Stimulated activated CD4-positive, alpha-beta T cell treated with anti-CD3 and anti-CD28 coated beads, TNF-alpha, amount 100 ng/mL, for 1 hour (primary cell): ENCODE measurements at regions not wholly inside any gene's neighbourhood (a gene's known extent, or its start where the extent isn't known, plus 50 kb on each side); places are given as distances from the start of the nearest gene placed in this dataset.

Experiments
- DNase-seq, 3 donors: peaks; one replicate each; pipeline ENCODE4 v3.0.0-alpha.2; 2020; ENCODE audit warnings: low read depth in 3 of 3, low spot score in 1 of 3

GRCh38 chr1:164240081-164240480 is 318.9 kb upstream of the PBX1 start:
- no peak for DNase-seq

GRCh38 chr1:164250365-164250764 is 308.6 kb upstream of the PBX1 start:
- DNase-seq = no peak

- DNase-seq = no peak
These were observed 302.5 kb upstream of the PBX1 start for GRCh38 chr1:164256456-164256855.

DNA sequence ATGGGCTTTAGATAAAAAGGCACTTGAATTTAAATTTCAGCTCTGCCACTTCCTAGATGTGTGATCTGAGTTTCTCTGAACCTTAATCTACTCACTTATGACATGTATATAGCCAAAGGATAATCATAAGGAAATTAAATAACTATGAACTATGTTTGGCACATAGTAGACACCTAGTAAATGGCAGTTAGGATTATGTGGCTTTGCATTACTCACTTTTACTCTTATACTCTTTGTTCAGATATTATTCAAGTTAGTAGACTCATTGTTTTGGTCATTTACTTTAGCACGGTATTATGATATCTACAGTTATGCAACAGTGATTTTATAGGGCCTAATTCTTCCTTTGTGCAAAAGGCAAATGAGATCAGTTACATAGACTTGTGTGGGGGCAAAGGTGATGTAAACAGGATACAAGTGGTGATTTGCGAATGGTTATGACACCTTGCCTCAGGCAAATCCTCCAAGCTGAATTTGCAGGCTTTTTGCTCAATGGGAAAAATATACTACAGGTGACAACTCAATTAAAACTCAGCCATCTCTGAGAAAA is 297.2 kb upstream of the PBX1 start:
- no peak for DNase-seq

DNA sequence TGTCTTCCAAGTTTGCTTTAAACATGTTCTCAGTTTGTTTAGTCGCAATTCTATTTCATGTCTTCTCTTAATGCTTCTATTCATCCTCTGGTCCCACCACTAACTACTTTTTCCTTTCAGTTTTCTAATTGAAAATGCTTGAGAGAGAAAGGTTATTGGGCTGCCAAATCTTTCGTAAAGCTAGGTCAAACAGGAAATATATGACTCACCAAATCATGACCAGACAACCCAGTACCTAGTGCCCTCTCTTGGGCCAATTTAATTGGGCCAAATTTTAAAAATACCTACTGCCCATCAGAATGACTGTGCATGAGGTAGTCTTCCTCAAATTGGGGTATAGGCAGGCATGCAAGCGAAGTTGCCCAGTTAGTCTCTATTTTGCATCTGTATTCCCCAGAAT is 295.4 kb upstream of the PBX1 start:
- DNase-seq = no peak

DNA sequence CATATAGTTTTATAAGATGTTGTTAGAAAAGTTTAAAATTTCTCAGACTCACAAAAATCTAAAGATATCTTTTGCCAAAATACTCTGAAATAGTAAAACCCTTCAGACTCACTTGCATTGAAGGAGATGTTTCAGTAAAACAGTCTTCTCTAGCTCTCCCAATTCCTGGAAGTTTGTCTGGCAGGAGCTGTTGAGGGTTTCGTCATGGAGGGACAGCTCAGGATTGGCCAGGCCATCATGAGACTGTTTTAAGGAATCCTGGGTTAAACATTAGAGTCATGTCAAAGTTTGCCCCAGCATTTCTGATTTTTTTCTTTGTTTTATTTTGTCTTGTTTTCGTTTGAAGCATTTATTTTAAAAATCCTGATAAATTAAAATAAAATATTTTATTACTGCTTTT is 293.8 kb upstream of the PBX1 start:
- DNase-seq = no peak

DNA sequence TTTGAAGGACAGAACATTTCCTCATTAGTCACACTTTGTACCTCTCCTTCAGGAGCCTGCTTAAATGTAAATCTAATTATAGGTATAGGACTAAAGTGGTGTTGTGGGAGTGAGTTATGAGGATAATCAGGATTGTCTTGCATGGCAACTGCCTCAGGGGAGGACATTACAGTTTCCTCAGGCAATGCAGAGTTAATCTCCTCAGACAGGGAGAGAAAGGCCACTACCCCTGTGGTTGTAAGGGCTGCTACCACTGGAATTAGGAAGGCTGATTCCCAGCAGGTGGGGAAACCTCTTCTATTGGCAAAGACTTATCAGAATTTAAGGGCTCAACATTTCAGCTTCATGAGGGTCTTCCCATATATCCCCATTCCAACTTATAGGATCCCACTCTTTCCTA is 286.8 kb upstream of the PBX1 start:
- DNase-seq = no peak

DNA sequence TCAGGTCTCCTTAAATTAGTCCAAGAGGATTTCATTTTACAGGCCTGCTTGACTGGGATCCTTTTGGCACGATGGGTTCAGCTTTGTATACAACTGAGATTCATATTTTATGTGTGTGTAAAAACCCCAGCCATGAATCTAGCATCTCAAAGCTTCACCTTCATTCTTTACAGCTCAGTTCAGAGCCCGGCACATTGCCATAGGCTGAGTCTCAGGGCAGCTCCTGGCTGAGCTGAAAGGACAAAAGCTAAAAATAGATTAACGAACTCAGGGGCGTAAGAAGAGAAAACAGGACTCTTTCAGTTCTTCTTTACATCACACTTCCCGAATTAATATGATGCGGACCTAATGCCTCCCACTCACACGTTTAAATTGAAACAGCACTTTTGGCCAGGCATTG is 262.8 kb upstream of the PBX1 start:
- no peak for DNase-seq

DNA sequence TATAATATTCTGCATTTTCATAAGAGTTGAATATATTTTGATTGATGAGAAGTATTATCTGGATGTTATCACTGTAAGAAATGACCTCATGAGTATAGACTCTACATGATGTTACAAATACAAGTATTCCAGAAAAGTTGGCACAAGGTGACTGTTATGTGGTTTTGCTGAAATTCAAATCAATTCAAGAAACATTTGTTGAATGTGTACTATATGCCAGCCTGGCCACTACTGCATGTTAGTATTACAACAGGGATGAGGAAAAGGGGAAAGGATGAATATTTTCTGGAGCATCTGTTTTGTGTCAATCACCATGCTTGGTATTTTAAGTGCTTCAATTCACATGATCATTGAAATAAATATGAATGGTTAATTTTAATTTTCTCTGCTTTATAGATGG is 250.9 kb upstream of the PBX1 start:
- DNase-seq = no peak

DNA sequence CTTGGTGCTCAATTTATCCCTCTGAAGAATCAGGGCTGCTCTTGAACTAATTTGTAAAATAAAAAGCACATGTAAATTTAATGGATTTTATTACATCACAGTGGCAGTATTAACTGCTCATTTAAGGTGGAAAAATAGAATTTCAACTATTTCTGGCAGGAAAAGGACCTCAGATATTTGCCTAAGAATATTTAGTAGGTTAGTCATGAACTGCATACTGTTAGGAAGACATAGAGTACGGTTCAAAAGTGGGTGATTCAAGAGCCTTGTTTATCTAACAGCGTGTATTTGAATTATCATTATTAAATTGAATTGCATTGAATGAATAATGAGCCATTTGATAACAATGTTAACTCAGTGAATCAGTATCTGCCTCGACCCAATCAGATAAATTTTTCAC is 248.8 kb upstream of the PBX1 start:
- no peak for DNase-seq

DNA sequence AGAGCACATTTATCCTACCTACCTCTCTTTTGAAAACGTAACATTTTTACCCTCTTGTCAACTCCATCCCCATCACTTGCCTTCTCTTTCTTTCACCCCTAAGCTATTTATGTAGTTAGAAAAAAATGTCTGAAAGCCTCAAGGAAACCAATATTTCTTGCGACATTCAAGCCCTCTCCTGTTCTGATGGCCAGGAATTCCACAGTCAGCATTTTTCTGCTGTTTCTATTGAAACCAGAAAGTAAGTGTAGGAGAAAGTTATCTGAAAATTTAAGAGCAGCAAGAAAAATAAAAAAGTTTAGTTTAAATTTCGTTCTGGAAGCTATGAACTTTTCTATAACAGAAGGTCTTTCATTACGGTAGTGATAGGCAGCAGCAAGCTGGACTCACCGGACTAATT is 247.6 kb upstream of the PBX1 start:
- DNase-seq = no peak

- no peak for DNase-seq
These were observed 237.9 kb upstream of the PBX1 start for GRCh38 chr1:164320790-164321731.

GRCh38 chr1:164325786-164326185 is 233.2 kb upstream of the PBX1 start:
- DNase-seq = no peak

DNA sequence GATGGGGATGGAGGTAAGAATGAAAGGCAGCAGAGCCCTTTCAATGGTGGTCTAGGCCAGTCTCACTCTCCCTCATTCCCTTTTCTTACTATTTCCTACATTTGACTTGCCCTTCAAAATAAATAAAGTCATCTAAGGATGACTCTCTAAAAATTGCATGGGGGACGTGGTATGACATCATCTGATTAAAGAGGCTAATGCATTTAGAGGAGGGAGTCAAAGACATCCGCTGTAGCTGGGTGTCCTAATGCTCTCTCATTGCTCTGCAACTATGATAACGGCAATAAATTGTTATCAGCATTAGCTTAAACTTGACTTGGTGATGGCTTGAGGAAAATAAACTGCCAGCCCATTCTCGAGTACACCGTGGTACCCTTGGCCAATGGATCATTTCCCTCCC is 225.6 kb upstream of the PBX1 start:
- DNase-seq = no peak

DNA sequence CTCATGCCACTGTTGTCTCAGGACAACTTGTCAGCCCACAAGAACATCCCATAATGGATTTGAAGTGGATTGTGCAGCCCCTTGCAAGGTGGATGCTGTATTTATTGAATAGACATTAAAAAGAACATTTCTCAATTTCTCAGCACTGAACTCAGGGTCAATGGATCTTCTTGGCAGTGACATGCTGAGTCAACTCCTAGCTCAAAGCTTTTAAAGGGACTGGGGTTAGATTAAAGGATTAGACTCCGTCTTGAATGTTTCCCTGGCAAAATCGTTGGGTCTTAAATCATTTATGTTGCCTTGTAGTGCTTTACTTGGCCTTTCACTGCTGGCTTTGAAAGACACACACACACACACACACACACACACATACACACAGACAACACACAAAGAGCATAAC is 221.6 kb upstream of the PBX1 start:
- no peak for DNase-seq

- DNase-seq = no peak
These were observed 221.1 kb upstream of the PBX1 start for GRCh38 chr1:164337885-164338284.

DNA sequence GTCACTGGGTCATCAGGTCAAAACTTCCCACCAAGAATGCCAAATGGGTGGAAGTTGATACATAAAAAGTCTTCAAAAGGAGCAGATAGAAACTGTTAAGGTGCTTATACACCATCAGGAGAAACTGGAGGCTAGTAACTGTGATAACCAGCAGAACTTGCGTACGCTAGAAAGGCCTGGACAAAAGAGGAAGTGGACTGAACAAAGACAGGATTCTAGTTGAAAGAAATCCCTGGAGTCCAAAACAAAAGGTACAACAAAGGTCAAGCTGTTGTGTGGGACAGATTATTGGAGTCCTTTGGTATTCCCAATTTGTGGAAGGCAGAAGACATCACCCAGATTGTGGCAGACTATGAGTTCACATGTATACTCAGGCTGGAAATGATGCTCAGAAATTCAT is 215.8 kb upstream of the PBX1 start:
- DNase-seq = no peak

- DNase-seq = no peak
These were observed 211.0 kb upstream of the PBX1 start for GRCh38 chr1:164347980-164348379.

DNA sequence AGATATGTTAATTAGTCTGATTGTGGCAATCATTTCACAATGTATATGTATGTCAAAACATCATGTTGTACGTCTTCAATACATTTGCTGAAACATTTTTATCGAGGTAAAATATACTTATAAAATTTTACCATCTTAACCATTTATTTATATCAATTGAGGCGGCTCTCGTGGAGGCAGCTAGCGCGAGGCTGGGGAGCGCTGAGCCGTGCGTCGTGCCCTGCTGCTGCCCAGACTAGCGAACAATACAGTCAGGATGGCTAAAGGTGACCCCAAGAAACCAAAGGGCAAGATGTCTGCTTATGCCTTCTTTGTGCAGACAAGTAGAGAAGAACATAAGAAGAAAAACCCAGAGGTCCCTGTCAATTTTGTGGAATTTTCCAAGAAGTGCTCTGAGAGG is 202.5 kb upstream of the PBX1 start:
- DNase-seq = no peak

DNA sequence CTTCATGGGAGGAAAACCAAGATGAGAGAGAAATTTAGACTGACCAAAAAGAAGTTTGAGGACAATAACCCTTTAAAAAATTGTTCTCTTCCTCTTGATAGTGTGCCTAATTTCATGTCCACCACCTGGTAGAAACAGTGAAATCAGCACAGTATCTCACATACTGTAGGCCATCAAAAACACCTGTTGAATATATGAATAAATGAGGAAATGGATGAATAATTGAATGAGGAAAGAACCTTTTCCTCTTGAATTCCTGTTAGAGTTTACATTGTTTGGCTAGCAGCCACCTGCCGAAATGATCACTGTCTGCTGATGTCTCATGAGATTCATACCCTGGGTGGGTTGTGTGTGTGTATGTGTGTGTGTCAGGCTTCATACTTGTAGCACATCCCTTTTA is 198.7 kb upstream of the PBX1 start:
- DNase-seq = no peak

- no peak for DNase-seq
These were observed 197.1 kb upstream of the PBX1 start for GRCh38 chr1:164361927-164362326.

DNA sequence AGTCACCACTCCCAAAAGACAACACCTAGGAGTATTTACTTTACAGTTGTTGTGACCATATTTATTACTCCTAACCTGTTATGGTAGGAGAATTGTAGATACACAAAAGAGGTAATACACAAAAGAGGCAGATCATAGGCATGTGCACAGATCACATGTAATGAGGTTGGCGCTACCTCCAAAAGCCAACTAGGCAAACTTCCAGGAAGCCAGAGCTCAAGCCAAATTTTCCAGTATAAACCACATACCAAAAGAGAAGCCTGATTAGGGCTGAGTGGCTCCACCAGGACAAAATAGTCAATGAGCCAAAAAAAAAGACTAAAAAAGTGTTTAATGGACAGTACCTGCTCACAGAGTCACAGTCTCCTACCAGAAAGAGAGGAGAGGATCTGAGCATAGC is 195.0 kb upstream of the PBX1 start:
- no peak for DNase-seq

GRCh38 chr1:164366014-164366413 is 193.0 kb upstream of the PBX1 start:
- DNase-seq = no peak
